GM12874 (cell line): ENCODE measurements at regions not wholly inside any gene's neighbourhood (a gene's known extent, or its start where the extent isn't known, plus 50 kb on each side); places are given as distances from the start of the nearest gene placed in this dataset.

Experiments
- TF ChIP-seq, protein P1 (sequence below): IDR thresholded peaks from 2 replicates; pipeline ENCODE4 v1.5.1; 2011; ENCODE audit warnings: low read depth, mild to moderate bottlenecking, control low read depth, low read length, moderate library complexity; ENCODE audit not compliant: insufficient read depth

DNA sequence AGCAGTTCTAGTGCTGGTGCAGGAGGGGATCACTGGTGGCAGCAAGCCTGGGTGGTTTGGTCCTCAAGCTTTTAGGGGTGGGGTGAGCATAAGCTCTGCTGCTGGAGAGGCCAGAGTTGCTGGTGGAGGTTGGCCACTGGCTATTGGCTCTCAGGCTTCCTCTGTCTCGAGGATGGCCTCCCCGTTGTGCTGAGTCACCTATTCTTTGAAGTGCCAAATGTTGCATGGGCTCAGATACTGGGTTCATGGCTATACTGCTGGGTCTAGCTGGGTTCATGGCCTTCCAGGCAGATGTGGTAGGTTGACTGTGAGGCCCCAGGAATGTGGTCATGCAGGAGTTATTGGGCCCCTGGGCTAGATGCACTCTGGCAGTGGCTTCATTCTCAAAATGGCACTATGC, 466.3 kb downstream of the NAF1 start:
- TF ChIP-seq, protein P1, sequence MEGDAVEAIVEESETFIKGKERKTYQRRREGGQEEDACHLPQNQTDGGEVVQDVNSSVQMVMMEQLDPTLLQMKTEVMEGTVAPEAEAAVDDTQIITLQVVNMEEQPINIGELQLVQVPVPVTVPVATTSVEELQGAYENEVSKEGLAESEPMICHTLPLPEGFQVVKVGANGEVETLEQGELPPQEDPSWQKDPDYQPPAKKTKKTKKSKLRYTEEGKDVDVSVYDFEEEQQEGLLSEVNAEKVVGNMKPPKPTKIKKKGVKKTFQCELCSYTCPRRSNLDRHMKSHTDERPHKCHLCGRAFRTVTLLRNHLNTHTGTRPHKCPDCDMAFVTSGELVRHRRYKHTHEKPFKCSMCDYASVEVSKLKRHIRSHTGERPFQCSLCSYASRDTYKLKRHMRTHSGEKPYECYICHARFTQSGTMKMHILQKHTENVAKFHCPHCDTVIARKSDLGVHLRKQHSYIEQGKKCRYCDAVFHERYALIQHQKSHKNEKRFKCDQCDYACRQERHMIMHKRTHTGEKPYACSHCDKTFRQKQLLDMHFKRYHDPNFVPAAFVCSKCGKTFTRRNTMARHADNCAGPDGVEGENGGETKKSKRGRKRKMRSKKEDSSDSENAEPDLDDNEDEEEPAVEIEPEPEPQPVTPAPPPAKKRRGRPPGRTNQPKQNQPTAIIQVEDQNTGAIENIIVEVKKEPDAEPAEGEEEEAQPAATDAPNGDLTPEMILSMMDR, result no peak

DNA sequence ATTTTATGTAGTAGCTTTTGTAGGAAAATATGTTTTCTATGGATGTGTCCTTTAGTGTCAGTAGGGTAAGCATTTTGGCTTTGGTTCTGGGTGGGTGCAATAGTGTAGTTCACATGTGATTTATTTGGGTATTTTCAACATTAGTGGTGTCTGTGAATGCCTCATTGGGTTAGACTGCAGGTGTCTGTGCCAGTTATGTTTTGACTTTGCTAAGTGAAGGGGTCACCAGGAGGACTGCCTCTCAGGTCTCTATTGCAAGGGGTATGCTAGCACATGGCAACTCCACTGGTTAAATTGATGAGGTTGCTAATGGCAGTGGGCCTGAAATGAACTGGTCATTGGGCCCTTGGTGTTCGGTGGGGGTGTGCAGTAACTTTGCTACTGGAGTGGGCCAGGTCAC, 467.1 kb downstream of the NAF1 start:
- TF ChIP-seq, protein P1, result no peak

DNA sequence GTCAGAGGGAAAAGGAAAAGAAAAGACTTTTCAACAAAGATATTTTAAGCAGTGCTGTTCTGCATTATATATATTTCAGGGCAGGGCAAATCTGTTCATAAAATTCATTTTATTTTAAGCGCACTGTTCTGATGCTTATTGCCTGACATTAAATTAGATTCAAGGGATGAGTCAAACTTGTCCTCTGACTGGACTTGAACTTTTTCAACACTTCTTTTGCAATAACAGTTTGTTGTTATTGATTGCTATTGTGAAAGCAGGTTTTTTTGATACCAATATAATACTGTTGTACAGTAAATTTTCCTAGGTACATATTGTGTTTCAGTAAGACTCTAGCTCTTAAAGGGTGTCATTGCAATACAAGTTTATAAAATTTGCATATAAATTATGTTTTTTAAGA, 481.3 kb downstream of the NAF1 start:
- TF ChIP-seq, protein P1, result no peak

DNA sequence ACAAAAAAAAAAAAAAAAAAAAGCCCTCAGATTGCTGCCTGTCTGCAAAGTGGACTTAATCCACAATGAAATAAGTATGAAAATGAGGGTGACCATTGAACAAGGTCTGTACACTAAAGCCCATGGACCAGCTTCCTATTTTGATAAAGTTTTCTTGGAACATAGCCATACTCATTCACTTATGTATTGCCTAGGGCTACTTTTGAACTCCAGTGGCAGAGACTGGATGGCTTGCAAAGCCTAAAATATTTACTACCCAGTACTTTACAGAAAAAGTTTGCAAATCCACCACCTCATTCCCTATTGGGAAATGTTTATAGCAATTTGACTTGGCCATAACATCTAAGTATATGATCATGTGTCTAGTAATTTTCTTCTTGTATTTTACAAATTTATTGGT, 481.7 kb downstream of the NAF1 start:
- TF ChIP-seq, protein P1, result no peak

DNA sequence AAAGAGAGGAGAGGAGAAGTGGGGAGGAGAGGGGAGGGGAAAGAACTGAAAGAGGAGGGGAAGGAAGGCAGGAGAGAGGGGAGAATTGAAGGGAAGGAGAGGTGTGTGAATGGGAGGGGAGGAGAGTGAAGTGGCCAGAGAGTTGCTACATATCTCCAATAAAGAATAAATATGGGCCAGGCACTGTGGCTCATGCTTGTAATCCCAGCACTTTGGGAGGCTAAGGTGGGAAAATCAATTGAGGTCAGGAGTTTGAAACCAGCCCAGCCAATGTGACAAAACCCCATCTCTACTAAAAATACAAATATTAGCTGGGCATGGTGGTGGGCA, 482.4 kb downstream of the NAF1 start:
- TF ChIP-seq, protein P1, result no peak

DNA sequence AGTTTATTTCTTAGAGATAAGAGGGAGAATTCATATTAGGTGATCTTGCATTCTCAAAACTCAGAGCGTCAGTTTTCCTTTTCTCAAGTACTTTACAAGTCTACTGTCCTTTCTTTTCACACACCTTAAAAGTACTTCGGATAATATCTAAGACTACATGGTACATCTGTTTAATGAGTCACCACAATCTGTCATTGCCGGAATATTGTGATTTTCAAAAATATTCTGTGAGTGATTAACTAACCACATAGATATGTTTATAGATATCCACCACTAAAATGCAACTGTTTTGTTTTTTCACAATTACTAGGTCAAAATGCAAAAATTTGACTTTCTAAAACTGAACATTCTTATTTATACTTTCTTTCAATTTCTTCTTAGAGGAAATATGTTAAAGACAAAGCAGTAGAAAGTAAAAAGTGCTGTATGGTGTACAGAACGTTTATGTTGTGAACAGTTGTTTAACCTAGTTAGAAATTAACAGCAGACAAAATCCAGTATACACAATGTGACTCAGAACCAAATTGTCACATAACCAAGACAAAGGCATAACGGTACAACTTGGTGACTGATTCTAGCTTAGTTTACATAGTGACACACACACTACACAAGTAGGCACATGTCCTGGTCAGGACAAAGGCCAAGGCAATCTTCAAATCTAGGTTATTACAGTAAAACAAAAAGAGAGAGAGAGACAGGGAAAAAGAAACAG, 482.9 kb downstream of the NAF1 start:
- TF ChIP-seq, protein P1, result no peak

DNA sequence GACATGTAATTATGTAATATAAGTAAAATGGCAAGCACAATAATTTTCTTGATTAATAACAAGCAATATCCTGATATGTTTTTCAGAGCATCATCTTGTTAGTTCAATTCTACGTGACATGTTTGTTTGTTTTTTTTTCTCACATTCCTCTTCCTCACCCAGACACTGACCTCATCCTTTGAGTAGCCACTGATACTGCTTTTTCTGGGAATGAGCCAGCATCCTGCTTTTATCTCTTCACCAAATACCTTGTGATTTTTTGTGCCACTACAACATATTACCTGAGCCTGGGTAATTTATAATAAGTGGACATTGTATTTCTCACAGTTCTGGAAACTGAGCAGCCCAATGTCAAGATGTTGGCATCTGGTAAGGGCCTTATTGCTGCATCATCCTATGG, 484.0 kb downstream of the NAF1 start:
- TF ChIP-seq, protein P1, result no peak

DNA sequence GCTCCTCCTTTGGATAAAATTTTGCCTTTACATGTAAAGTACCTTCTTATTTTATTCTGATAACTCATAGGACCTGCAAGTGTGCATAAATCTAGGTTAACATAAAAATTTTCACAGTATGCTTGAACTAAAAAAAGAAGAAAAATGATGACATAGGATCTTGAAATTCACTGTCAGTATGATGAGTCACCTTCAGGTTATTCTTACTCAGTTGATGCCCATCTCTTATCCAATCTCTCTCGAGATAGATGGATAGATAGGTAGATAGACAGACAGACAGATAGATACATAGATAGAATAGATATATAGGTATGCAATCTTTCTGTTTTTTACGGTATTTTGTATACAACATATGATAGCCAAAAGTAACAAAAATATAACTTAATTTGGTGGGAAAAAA, 485.5 kb downstream of the NAF1 start:
- TF ChIP-seq, protein P1, result no peak
